ENCODE measurements at regions not wholly inside any gene's neighbourhood (a gene's known extent, or its start where the extent isn't known, plus 50 kb on each side); places are given as distances from the start of the nearest gene placed in this dataset.

DNA sequence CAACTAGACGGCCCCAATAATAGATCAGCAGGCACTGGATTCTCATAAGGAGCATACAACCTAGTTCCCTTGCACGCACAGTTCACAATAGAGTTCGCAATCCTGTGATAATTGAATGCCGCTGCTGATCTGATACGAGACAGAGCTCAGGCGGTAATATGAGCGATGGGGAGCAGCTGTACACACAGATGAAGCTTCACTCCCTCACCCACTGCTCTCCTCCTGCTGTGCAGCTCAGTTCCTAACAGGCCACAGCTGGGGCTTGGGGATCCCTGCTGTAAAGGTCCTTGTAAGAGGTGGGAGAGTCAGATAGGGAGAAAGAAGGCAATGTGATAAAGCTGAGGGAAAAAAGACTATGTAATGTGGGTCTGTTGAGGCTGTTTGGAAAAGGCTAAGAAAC is 577.5 kb downstream of the RBFOX1 start:
- TF ChIP-seq POLR2A (IDR thresholded peaks at IDR 0.05): no peak
- TF ChIP-seq, protein P1, sequence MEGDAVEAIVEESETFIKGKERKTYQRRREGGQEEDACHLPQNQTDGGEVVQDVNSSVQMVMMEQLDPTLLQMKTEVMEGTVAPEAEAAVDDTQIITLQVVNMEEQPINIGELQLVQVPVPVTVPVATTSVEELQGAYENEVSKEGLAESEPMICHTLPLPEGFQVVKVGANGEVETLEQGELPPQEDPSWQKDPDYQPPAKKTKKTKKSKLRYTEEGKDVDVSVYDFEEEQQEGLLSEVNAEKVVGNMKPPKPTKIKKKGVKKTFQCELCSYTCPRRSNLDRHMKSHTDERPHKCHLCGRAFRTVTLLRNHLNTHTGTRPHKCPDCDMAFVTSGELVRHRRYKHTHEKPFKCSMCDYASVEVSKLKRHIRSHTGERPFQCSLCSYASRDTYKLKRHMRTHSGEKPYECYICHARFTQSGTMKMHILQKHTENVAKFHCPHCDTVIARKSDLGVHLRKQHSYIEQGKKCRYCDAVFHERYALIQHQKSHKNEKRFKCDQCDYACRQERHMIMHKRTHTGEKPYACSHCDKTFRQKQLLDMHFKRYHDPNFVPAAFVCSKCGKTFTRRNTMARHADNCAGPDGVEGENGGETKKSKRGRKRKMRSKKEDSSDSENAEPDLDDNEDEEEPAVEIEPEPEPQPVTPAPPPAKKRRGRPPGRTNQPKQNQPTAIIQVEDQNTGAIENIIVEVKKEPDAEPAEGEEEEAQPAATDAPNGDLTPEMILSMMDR (IDR thresholded peaks at IDR 0.05): no peak
